HCT116 (cell line): ENCODE measurements at regions not wholly inside any gene's neighbourhood (a gene's known extent, or its start where the extent isn't known, plus 50 kb on each side); places are given as distances from the start of the nearest gene placed in this dataset.
"Not testable (repeated sequence)": the region's sequence is repeated elsewhere in the genome, so short reads cannot be mapped to it uniquely, and the experiment has no call there.

Source experiments
- ATAC-seq: fragments of 200-7000 bp; cut with Tn5 transposase; 2 replicates; pipeline ENCODE4 v1.9.1; 2020; ENCODE audit warnings: mild to moderate bottlenecking, moderate library complexity
- BruUV-seq: library from RNA; stranded (reverse); fragments of 400-500 nt; replicated peaks from 2 replicates; lab custom pipeline; 2021; lab: Mats Ljungman, UMichigan
- CTCF ChIA-PET: fragments of 300-600 bp; sonication (Branson Sonifier 250); formaldehyde crosslinking; loops from one replicate; lab custom pipeline; 2021; ENCODE audit warnings: antibody characterized with exemption; lab: Charles Lee
- POLR2A ChIA-PET: fragments of 300-600, 350-600 bp; sonication (Branson Sonifier 250); formaldehyde crosslinking; loops from one replicate; lab custom pipeline; 2021; ENCODE audit warnings: antibody characterized with exemption; lab: Charles Lee
- RAD21 ChIA-PET, 2 experiments: fragments of 300-600 bp; sonication (Branson Sonifier 250); formaldehyde crosslinking; loops; one replicate each; lab custom pipeline; 2023; ENCODE audit warnings: low total read pairs in 2 of 2; ENCODE audit not compliant: uncharacterized antibody in 2 of 2, unreplicated experiment in 2 of 2, low non-redundant PET in 1 of 2; lab: Charles Lee
- DNase-seq: peaks from one replicate; pipeline ENCODE4 v3.0.0-alpha.2; 2010; ENCODE audit warnings: low read depth, low spot score
- H2AFZ ChIP-seq: fragments of 200-600 bp; shearing (Covaris generic), sonication (generic); 2 replicates; pipeline ENCODE4 v1.6.1; 2017; ENCODE audit warnings: low read depth, mixed run types, mixed read lengths, antibody characterized with exemption, low read length; ENCODE audit not compliant: poor library complexity, severe bottlenecking
- H3K27ac ChIP-seq: 2 replicates; pipeline ENCODE4 v1.5.1; 2012; ENCODE audit warnings: low read depth, low read length
- H3K27me3 ChIP-seq: fragments of 200-600 bp; sonication (generic); 2 replicates; pipeline ENCODE4 v1.6.1; 2016; ENCODE audit warnings: mixed run types, low read length, mixed read lengths; ENCODE audit not compliant: insufficient read depth
- H3K36me3 ChIP-seq, 2 experiments: fragments of 200-500 bp in 1 of 2; fragments of 200-600 bp in 1 of 2; sonication (Bioruptor generic) in 1 of 2; sonication (generic) in 1 of 2; 2 replicates each; pipeline versions ENCODE4 v1.5.1 to v1.6.1; 2014 to 2016; ENCODE audit warnings: low read length in 2 of 2, inconsistent platforms in 1 of 2, mixed read lengths in 1 of 2, mixed run types in 1 of 2; ENCODE audit not compliant: insufficient read depth in 2 of 2, control insufficient read depth in 1 of 2
- H3K4me1 ChIP-seq, 2 experiments: fragments of 200-600 bp in 1 of 2; sonication (generic) in 1 of 2; 2 replicates each; pipeline versions ENCODE4 v1.5.1 to v1.6.1; 2012 to 2017; ENCODE audit warnings: low read length in 2 of 2, inconsistent platforms in 1 of 2, mild to moderate bottlenecking in 1 of 2, mixed read lengths in 1 of 2, mixed run types in 1 of 2, moderate library complexity in 1 of 2; ENCODE audit not compliant: insufficient read depth in 2 of 2, control insufficient read depth in 1 of 2
- H3K4me2 ChIP-seq: fragments of 200-600 bp; sonication (generic); 2 replicates; pipeline ENCODE4 v1.6.1; 2017; ENCODE audit warnings: mixed run types, low read length, mixed read lengths
- H3K4me3 ChIP-seq, 2 experiments: fragments of 200-600 bp in 1 of 2; sonication (generic) in 1 of 2; replicated peaks in 1 of 2; 2 replicates each; pipeline ENCODE4 v1.5.1; 2011 to 2016; ENCODE audit warnings: low read length in 2 of 2, control low read depth in 1 of 2, low read depth in 1 of 2, mild to moderate bottlenecking in 1 of 2, mixed read lengths in 1 of 2, mixed run types in 1 of 2
- H3K79me2 ChIP-seq: fragments of 200-600 bp; sonication (generic); 2 replicates; pipeline ENCODE4 v1.6.1; 2017; ENCODE audit warnings: mild to moderate bottlenecking, mixed run types, low read length, moderate library complexity, mixed read lengths; ENCODE audit not compliant: insufficient read depth
- H3K9ac ChIP-seq: fragments of 200-600 bp; sonication (generic); 2 replicates; pipeline ENCODE4 v1.6.1; 2016; ENCODE audit warnings: low read length, mixed read lengths
- H3K9me2 ChIP-seq: fragments of 200-600 bp; sonication (generic), shearing (Covaris generic); 2 replicates; pipeline ENCODE4 v1.6.1; 2017; ENCODE audit warnings: mixed run types, mild to moderate bottlenecking, moderate library complexity; ENCODE audit not compliant: insufficient read depth
- H3K9me3 ChIP-seq, 2 experiments: fragments of 200-500 bp in 1 of 2; fragments of 200-600 bp in 1 of 2; sonication (Bioruptor generic) in 1 of 2; sonication (generic) in 1 of 2; 2 replicates each; pipeline ENCODE4 v1.6.1; 2014 to 2017; ENCODE audit warnings: low read length in 2 of 2, mixed read lengths in 2 of 2, inconsistent platforms in 1 of 2, low read depth in 1 of 2, mild to moderate bottlenecking in 1 of 2, mixed run types in 1 of 2, moderate library complexity in 1 of 2; ENCODE audit not compliant: control insufficient read depth in 1 of 2, insufficient read depth in 1 of 2
- H4K20me1 ChIP-seq: fragments of 200-600 bp; sonication (generic), shearing (Covaris generic); 2 replicates; pipeline ENCODE4 v1.6.1; 2017; ENCODE audit warnings: mixed run types, mild to moderate bottlenecking, moderate library complexity; ENCODE audit not compliant: insufficient read depth
- ATF3 ChIP-seq: IDR thresholded peaks from 2 replicates; pipeline ENCODE4 v1.6.1; 2012
- CBX3 ChIP-seq: IDR thresholded peaks from 2 replicates; pipeline ENCODE4 v1.6.1; 2012; ENCODE audit warnings: low read depth
- CEBPB ChIP-seq: IDR thresholded peaks from 2 replicates; pipeline ENCODE4 v1.6.1; 2012; ENCODE audit warnings: low read depth
- EGR1 ChIP-seq: IDR thresholded peaks from 2 replicates; pipeline ENCODE4 v1.6.1; 2012; ENCODE audit warnings: low read depth
- ELF1 ChIP-seq: IDR thresholded peaks from 2 replicates; pipeline ENCODE4 v1.6.1; 2012; ENCODE audit warnings: low read depth, borderline replicate concordance
- EZH2 ChIP-seq: fragments of 200-600 bp; sonication (generic); IDR thresholded peaks from 2 replicates; pipeline ENCODE4 v1.6.1; 2017; ENCODE audit warnings: antibody characterized with exemption, mixed run types
- EZH2phosphoT487 ChIP-seq: fragments of 200-600 bp; IDR thresholded peaks from 2 replicates; pipeline ENCODE4 v1.6.1; 2018; ENCODE audit warnings: antibody characterized with exemption, borderline replicate concordance
- MAX ChIP-seq: IDR thresholded peaks from 2 replicates; pipeline ENCODE4 v1.6.1; 2012
- POLR2AphosphoS5 ChIP-seq: IDR thresholded peaks from 2 replicates; pipeline ENCODE4 v1.6.1; 2011; ENCODE audit warnings: mild to moderate bottlenecking, low read depth, low read length, moderate library complexity
- SIN3A ChIP-seq: IDR thresholded peaks from 2 replicates; pipeline ENCODE4 v1.6.1; 2012; ENCODE audit warnings: low read depth
- SRF ChIP-seq: IDR thresholded peaks from 2 replicates; pipeline ENCODE4 v1.6.1; 2012; ENCODE audit warnings: low read depth
- TCF7L2 ChIP-seq: IDR thresholded peaks from 2 replicates; pipeline ENCODE4 v1.7.0; 2011; ENCODE audit warnings: borderline replicate concordance, inconsistent platforms; ENCODE audit not compliant: insufficient read depth, insufficient read length; ENCODE audit errors: extremely low read depth
- YY1 ChIP-seq: IDR thresholded peaks from 2 replicates; pipeline ENCODE4 v1.6.1; 2011; ENCODE audit warnings: low read length, low read depth, moderate library complexity, mild to moderate bottlenecking; ENCODE audit not compliant: insufficient replicate concordance; ENCODE audit errors: extremely low read depth
- ZBTB33 ChIP-seq: IDR thresholded peaks from 2 replicates; pipeline ENCODE4 v1.6.1; 2011; ENCODE audit warnings: mild to moderate bottlenecking, low read length, moderate library complexity; ENCODE audit not compliant: insufficient replicate concordance; ENCODE audit errors: extremely low read depth
- ZFX ChIP-seq: fragments of 450-650 bp; IDR thresholded peaks from 2 replicates; pipeline ENCODE4 v1.6.1; 2017
- intact Hi-C: fragments of 100-400 bp; cut with micrococcal nuclease; formaldehyde crosslinking; loops from 2 replicates; pipeline ENCODE4 v1.10.0; 2022

GRCh38 chr13:86914757-86915156 is 756.4 kb upstream of the SLITRK5 start:
- no peak for TF ChIP-seq ELF1
- TF ChIP-seq ZFX = no peak
- TF ChIP-seq SIN3A = no peak
- TF ChIP-seq ZBTB33 = no peak
- no peak for TF ChIP-seq EZH2
- TF ChIP-seq MAX = no peak
- TF ChIP-seq EZH2phosphoT487 = no peak
- no peak for TF ChIP-seq TCF7L2
- no peak for TF ChIP-seq CEBPB
- TF ChIP-seq ATF3 = no peak
- TF ChIP-seq SRF = no peak
- no peak for TF ChIP-seq YY1
- TF ChIP-seq POLR2AphosphoS5 = no peak
- no peak for TF ChIP-seq EGR1
- no peak for TF ChIP-seq CBX3
- DNase-seq (no peak), ATAC-seq (no peak)
- Histone ChIP-seq H4K20me1 (no peaks in the 10 kb centered on the region), H3K79me2 (no peaks in the 10 kb centered on the region), H3K9me3 (0 out of 4 replicates have a peak, but pooled peaks cover 0 to 6% of the 10 kb centered on the region in 2 experiments), H3K4me2 (no peak overlapping the region), H3K4me3 (no peak overlapping the region), H2AFZ (no peak overlapping the region), H3K9ac (no peak overlapping the region), H3K27ac (no peak overlapping the region), H3K27me3 (no peaks in the 10 kb centered on the region), H3K9me2 (no peaks in the 10 kb centered on the region), H3K36me3 (no peaks in the 10 kb centered on the region), H3K4me1 (no peaks in the 10 kb centered on the region)
- ChIA-PET RAD21 (no interaction called here), CTCF (no interaction called here), POLR2A (no interaction called here)
- intact Hi-C loops = no loop called here
- no TSS peak for BruUV-seq

GRCh38 chr13:86917438-86917837 is 753.7 kb upstream of the SLITRK5 start:
- H3K79me2 ChIP-seq, H3K27ac ChIP-seq, H3K27me3 ChIP-seq, H3K9me3 ChIP-seq, ATAC-seq, intact Hi-C loops, BruUV-seq, H4K20me1 ChIP-seq, H3K4me2 ChIP-seq, H3K9ac ChIP-seq, H3K4me1 ChIP-seq, RAD21 ChIA-PET, H2AFZ ChIP-seq, H3K4me3 ChIP-seq, CTCF ChIA-PET, DNase-seq, H3K9me2 ChIP-seq, POLR2A ChIA-PET, H3K36me3 ChIP-seq: not testable (repeated sequence)
